ENCODE measurements at regions not wholly inside any gene's neighbourhood (a gene's known extent, or its start where the extent isn't known, plus 50 kb on each side); places are given as distances from the start of the nearest gene placed in this dataset.

DNA sequence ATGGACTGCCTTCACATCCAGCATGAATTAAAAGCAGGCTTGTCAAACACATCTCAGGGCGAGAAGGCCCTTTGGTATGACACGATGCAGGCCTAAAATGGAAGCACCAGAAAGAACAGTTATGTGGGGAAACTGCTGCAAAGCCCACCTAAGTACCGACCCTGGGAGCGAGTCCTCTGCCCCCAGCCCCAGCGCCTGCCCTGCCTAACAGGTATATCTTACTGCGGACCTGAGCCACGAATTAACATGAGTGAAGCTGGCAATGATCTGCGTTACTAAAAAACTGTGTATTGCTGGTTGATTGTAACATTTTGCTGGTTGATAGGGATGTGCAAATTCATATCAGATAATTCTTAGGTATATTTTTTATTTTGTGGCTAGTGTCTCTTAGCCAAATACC lies 441.5 kb downstream of the ZNF516 start:
- TF ChIP-seq, protein P1, sequence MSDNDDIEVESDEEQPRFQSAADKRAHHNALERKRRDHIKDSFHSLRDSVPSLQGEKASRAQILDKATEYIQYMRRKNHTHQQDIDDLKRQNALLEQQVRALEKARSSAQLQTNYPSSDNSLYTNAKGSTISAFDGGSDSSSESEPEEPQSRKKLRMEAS (IDR thresholded peaks at IDR 0.05) = no peak
- no peak for TF ChIP-seq TAF1 (IDR thresholded peaks at IDR 0.05; ENCODE audit: low read depth)
- no peak for TF ChIP-seq EP300 (IDR thresholded peaks at IDR 0.05; ENCODE audit: borderline replicate concordance)
- no peak for TF ChIP-seq REST (IDR thresholded peaks at IDR 0.05; ENCODE audit: low read depth)
- TF ChIP-seq CEBPB (IDR thresholded peaks at IDR 0.05) = no peak
- no peak for TF ChIP-seq FOXM1 (IDR thresholded peaks at IDR 0.05; ENCODE audit: borderline replicate concordance, low read depth)
- no peak for TF ChIP-seq RAD21 (IDR thresholded peaks at IDR 0.05; ENCODE audit: low read depth)
- TF ChIP-seq, protein P2, sequence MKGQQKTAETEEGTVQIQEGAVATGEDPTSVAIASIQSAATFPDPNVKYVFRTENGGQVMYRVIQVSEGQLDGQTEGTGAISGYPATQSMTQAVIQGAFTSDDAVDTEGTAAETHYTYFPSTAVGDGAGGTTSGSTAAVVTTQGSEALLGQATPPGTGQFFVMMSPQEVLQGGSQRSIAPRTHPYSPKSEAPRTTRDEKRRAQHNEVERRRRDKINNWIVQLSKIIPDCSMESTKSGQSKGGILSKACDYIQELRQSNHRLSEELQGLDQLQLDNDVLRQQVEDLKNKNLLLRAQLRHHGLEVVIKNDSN (IDR thresholded peaks at IDR 0.05) = no peak
- no peak for TF ChIP-seq TCF12 (IDR thresholded peaks at IDR 0.05; ENCODE audit: low read depth)

- TF ChIP-seq FOXM1 (IDR thresholded peaks at IDR 0.05; ENCODE audit: borderline replicate concordance, low read depth) (no peak), TCF12 (IDR thresholded peaks at IDR 0.05; ENCODE audit: low read depth) (no peak), RAD21 (IDR thresholded peaks at IDR 0.05; ENCODE audit: low read depth) (no peak), EGR1 (IDR thresholded peaks at IDR 0.05) (no peak), YY1 (IDR thresholded peaks at IDR 0.05; ENCODE audit: low read depth) (no peak), CEBPB (IDR thresholded peaks at IDR 0.05) (no peak), TEAD4 (IDR thresholded peaks at IDR 0.05) (no peak), ZBTB7A (IDR thresholded peaks at IDR 0.05; ENCODE audit: low read depth) (no peak), EP300 (IDR thresholded peaks at IDR 0.05; ENCODE audit: borderline replicate concordance) (no peak), REST (IDR thresholded peaks at IDR 0.05; ENCODE audit: low read depth) (no peak)
- TF ChIP-seq, protein P2 (IDR thresholded peaks at IDR 0.05) = no peak
- TF ChIP-seq, protein P1 (IDR thresholded peaks at IDR 0.05) = no peak
These were observed 442.8 kb downstream of the ZNF516 start for GRCh38 chr18:76052227-76052595.

DNA sequence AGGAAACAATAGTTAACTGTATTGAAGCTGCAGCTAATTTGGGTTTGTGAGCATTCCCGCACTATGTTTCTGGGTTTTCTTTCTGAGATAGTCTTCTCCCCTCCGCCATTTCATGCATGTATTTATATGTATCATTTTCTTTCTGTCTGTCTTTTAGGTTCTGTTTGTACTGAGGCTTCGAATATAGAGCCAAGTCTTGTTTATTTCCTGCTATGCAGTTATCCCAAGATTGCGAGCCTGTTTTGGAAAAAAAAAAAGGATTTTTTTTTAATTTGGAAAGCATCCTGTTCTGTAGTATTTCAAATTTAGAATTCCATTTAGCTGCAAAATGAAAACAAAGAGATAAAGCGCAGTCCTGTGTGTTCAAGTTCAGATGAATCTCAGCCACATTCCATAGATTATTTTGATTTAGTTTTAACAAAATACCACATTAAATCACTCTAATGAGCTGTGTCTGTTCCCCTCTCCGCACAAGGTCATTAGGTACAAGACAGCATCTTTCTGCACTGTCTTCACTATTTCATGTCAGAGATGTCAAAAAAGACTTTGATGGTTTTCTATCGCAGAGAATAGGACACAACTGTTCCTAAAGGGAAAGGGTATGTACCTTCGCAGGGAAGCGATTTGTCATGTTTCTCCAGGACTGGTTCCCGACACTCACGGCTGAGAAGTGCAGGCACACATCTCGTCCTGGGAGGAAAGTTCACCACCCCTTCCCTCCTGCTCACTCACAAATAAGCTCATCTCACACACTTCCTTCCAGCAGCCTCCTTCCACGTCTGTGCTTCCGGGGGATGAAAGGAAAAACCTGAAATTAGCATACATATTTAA lies 443.4 kb downstream of the ZNF516 start:
- TF ChIP-seq, protein P2 (IDR thresholded peaks at IDR 0.05) = no peak
- TF ChIP-seq TAF1 (IDR thresholded peaks at IDR 0.05; ENCODE audit: low read depth) (no peak), RAD21 (IDR thresholded peaks at IDR 0.05; ENCODE audit: low read depth) (no peak), YY1 (IDR thresholded peaks at IDR 0.05; ENCODE audit: low read depth) (no peak), TEAD4 (IDR thresholded peaks at IDR 0.05) (no peak), TCF12 (IDR thresholded peaks at IDR 0.05; ENCODE audit: low read depth) (no peak), REST (IDR thresholded peaks at IDR 0.05; ENCODE audit: low read depth) (no peak), EP300 (IDR thresholded peaks at IDR 0.05; ENCODE audit: borderline replicate concordance) (no peak), NFIC (IDR thresholded peaks at IDR 0.05) (no peak), CEBPB (IDR thresholded peaks at IDR 0.05) (no peak), ZBTB7A (IDR thresholded peaks at IDR 0.05; ENCODE audit: low read depth) (no peak), CREB1 (IDR thresholded peaks at IDR 0.05; ENCODE audit: low read depth) (no peak), EGR1 (IDR thresholded peaks at IDR 0.05) (no peak)
- TF ChIP-seq, protein P1 (IDR thresholded peaks at IDR 0.05) = no peak

Data from Ishikawa (cell line).